GM23338 (cell line): ENCODE measurements at regions not wholly inside any gene's neighbourhood (a gene's known extent, or its start where the extent isn't known, plus 50 kb on each side); places are given as distances from the start of the nearest gene placed in this dataset.

Experiments used
- ATAC-seq: fragments of 200-7000 bp; cut with Tn5 transposase; 3 replicates; pipeline ENCODE4 v1.9.1; 2020
- DNase-seq: peaks from one replicate; pipeline ENCODE4 v3.0.0-alpha.2; 2015; ENCODE audit warnings: low spot score
- H2AFZ ChIP-seq: fragments of 200-600 bp; sonication (generic); 2 replicates; pipeline ENCODE4 v1.8.0; 2016; ENCODE audit warnings: antibody characterized with exemption, mild to moderate bottlenecking, moderate library complexity
- H3F3A ChIP-seq: fragments of 200-600 bp; sonication (generic); replicated peaks from 2 replicates; pipeline ENCODE4 v1.8.0; 2017; ENCODE audit warnings: antibody characterized with exemption, mixed run types, low read depth
- H3K27ac ChIP-seq: fragments of 200-600 bp; sonication (generic); 2 replicates; pipeline ENCODE4 v1.6.1; 2016; ENCODE audit warnings: low read depth
- H3K27me3 ChIP-seq: fragments of 200-600 bp; sonication (generic); 2 replicates; pipeline ENCODE4 v1.8.0; 2016; ENCODE audit warnings: mild to moderate bottlenecking, mixed run types, moderate library complexity; ENCODE audit not compliant: insufficient read depth
- H3K36me3 ChIP-seq: fragments of 200-600 bp; sonication (generic); 2 replicates; pipeline ENCODE4 v1.8.0; 2016; ENCODE audit warnings: mild to moderate bottlenecking; ENCODE audit not compliant: insufficient read depth
- H3K4me1 ChIP-seq: fragments of 200-600 bp; sonication (generic); 2 replicates; pipeline ENCODE4 v1.8.0; 2016; ENCODE audit warnings: mild to moderate bottlenecking, moderate library complexity; ENCODE audit not compliant: insufficient read depth
- H3K4me2 ChIP-seq: fragments of 200-600 bp; sonication (generic); 2 replicates; pipeline ENCODE4 v1.7.1; 2017; ENCODE audit warnings: mixed run types
- H3K4me3 ChIP-seq: fragments of 200-600 bp; sonication (generic); 2 replicates; pipeline ENCODE4 v1.6.1; 2016; ENCODE audit warnings: mixed run types
- H3K79me2 ChIP-seq: fragments of 200-600 bp; sonication (generic); replicated peaks from 2 replicates; pipeline ENCODE4 v1.8.0; 2017; ENCODE audit warnings: mild to moderate bottlenecking; ENCODE audit not compliant: insufficient read depth
- H3K9me2 ChIP-seq: fragments of 200-600 bp; sonication (generic); 2 replicates; pipeline ENCODE4 v1.8.0; 2017; ENCODE audit not compliant: insufficient read depth
- H4K20me1 ChIP-seq: fragments of 200-600 bp; sonication (generic); replicated peaks from 2 replicates; pipeline ENCODE4 v1.8.0; 2017; ENCODE audit warnings: mild to moderate bottlenecking; ENCODE audit not compliant: insufficient read depth
- H3K27ac Mint-ChIP-seq: 2 replicates; pipeline ENCODE4 v1.8.0; 2020; ENCODE audit warnings: inconsistent platforms, mild to moderate bottlenecking, moderate library complexity, mixed read lengths
- H3K27me3 Mint-ChIP-seq: 3 replicates; pipeline ENCODE4 v1.8.0; 2022; ENCODE audit warnings: low read depth, mild to moderate bottlenecking, moderate library complexity, mixed read lengths, inconsistent platforms; ENCODE audit not compliant: insufficient read depth, poor library complexity
- H3K36me3 Mint-ChIP-seq: 3 replicates; pipeline ENCODE4 v1.8.0; 2021; ENCODE audit warnings: low read depth, mild to moderate bottlenecking, inconsistent platforms, moderate library complexity, mixed read lengths
- H3K4me1 Mint-ChIP-seq: 3 replicates; pipeline ENCODE4 v1.8.0; 2020; ENCODE audit warnings: mild to moderate bottlenecking, inconsistent platforms, mixed read lengths
- H3K4me3 Mint-ChIP-seq: 3 replicates; pipeline ENCODE4 v1.8.0; 2021; ENCODE audit warnings: moderate library complexity, mild to moderate bottlenecking, inconsistent platforms, mixed read lengths
- H3K9me3 Mint-ChIP-seq: 3 replicates; pipeline ENCODE4 v1.8.0; 2020; ENCODE audit warnings: moderate library complexity, mild to moderate bottlenecking, inconsistent platforms, mixed read lengths
- CREB1 ChIP-seq: fragments of 250-450 bp; sonication (Bioruptor Pico); IDR thresholded peaks from 2 replicates; pipeline ENCODE4 v1.5.0; 2020; ENCODE audit warnings: low read depth, mild to moderate bottlenecking, moderate library complexity
- EZH2 ChIP-seq: fragments of 200-600 bp; sonication (generic); IDR thresholded peaks from one replicate; pipeline ENCODE4 v1.8.0; 2017; ENCODE audit warnings: antibody characterized with exemption, mild to moderate bottlenecking, low read depth; ENCODE audit not compliant: unreplicated experiment
- EZH2phosphoT487 ChIP-seq: fragments of 200-600 bp; sonication (generic); IDR thresholded peaks from one replicate; pipeline ENCODE4 v1.8.1; 2018; ENCODE audit warnings: antibody characterized with exemption; ENCODE audit not compliant: unreplicated experiment
- JUNB ChIP-seq: IDR thresholded peaks from one replicate; pipeline ENCODE4 v1.6.1; 2016; ENCODE audit warnings: antibody characterized with exemption; ENCODE audit not compliant: unreplicated experiment
- NANOG ChIP-seq: IDR thresholded peaks from 2 replicates; pipeline ENCODE4 v1.6.1; 2016; ENCODE audit warnings: antibody characterized with exemption, borderline replicate concordance
- POLR2AphosphoS5 ChIP-seq: IDR thresholded peaks from 2 replicates; pipeline ENCODE4 v1.6.1; 2016; ENCODE audit warnings: antibody characterized with exemption, low read depth
- STAT1 ChIP-seq: IDR thresholded peaks from one replicate; pipeline ENCODE4 v1.6.1; 2016; ENCODE audit warnings: antibody characterized with exemption; ENCODE audit not compliant: unreplicated experiment
- ZNF114 ChIP-seq: fragments of 250-450 bp; sonication (Bioruptor Pico); IDR thresholded peaks from 2 replicates; pipeline ENCODE4 v1.5.0; 2020; ENCODE audit warnings: mild to moderate bottlenecking, moderate library complexity
- ZNF331 ChIP-seq: fragments of 250-450 bp; sonication (Bioruptor Pico); IDR thresholded peaks from 2 replicates; pipeline ENCODE4 v1.5.0; 2020; ENCODE audit warnings: low read depth, mild to moderate bottlenecking, moderate library complexity
- TF ChIP-seq, protein P1 (sequence below): fragments of 250-450 bp; sonication (Bioruptor Pico); IDR thresholded peaks from 2 replicates; pipeline ENCODE4 v1.5.0; 2020; ENCODE audit warnings: mild to moderate bottlenecking, moderate library complexity
- TF ChIP-seq, protein P2 (sequence below), 2 experiments: fragments of 200-600 bp in 1 of 2; sonication (generic) in 1 of 2; conservative IDR thresholded peaks; 2 replicates each; pipeline versions ENCODE4 v1.5.1 to v1.6.1; 2016 to 2017; ENCODE audit warnings: antibody characterized with exemption in 2 of 2, low read depth in 2 of 2, mild to moderate bottlenecking in 2 of 2, moderate library complexity in 1 of 2
- TF ChIP-seq, protein P3 (sequence below): IDR thresholded peaks from one replicate; pipeline ENCODE4 v1.6.1; 2018; ENCODE audit warnings: antibody characterized with exemption; ENCODE audit not compliant: unreplicated experiment
- TF ChIP-seq, protein P4 (sequence below): IDR thresholded peaks from 2 replicates; pipeline ENCODE4 v1.6.1; 2016; ENCODE audit warnings: antibody characterized with exemption

DNA sequence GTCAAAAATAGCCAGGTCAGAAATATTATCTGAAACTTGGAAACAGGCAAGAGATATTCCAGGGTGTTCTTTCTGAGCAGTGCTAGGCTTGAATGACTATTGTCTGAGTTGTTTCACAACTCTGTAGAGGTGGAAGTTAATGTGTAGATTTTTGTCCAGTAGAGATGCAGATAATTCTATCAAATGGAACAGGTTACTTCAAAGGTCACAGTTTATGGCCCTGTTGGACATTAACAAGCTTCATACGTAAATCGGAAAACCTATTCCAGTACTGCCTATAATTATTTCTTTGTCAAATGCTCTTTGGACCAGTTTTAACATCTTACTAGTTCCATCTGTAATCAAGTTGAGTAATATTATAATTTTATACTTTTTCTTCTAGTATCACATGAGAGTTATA lies 1639.4 kb upstream of the TENM3 start:
- H3K4me3 Mint-ChIP-seq: no peak overlapping the region
- no peaks in the 10 kb centered on the region for H3K36me3 Mint-ChIP-seq
- no peak overlapping the region for H3K4me3 ChIP-seq
- H3K4me2 ChIP-seq: no peak overlapping the region
- TF ChIP-seq NANOG (no peak), STAT1 (no peak), CREB1 (CRISPR knock-in tag) (no peak), ZNF114 (CRISPR knock-in tag) (no peak), EZH2 (no peak), JUNB (no peak), POLR2AphosphoS5 (no peak), ZNF331 (CRISPR knock-in tag) (no peak), EZH2phosphoT487 (no peak)
- TF ChIP-seq, protein P1, sequence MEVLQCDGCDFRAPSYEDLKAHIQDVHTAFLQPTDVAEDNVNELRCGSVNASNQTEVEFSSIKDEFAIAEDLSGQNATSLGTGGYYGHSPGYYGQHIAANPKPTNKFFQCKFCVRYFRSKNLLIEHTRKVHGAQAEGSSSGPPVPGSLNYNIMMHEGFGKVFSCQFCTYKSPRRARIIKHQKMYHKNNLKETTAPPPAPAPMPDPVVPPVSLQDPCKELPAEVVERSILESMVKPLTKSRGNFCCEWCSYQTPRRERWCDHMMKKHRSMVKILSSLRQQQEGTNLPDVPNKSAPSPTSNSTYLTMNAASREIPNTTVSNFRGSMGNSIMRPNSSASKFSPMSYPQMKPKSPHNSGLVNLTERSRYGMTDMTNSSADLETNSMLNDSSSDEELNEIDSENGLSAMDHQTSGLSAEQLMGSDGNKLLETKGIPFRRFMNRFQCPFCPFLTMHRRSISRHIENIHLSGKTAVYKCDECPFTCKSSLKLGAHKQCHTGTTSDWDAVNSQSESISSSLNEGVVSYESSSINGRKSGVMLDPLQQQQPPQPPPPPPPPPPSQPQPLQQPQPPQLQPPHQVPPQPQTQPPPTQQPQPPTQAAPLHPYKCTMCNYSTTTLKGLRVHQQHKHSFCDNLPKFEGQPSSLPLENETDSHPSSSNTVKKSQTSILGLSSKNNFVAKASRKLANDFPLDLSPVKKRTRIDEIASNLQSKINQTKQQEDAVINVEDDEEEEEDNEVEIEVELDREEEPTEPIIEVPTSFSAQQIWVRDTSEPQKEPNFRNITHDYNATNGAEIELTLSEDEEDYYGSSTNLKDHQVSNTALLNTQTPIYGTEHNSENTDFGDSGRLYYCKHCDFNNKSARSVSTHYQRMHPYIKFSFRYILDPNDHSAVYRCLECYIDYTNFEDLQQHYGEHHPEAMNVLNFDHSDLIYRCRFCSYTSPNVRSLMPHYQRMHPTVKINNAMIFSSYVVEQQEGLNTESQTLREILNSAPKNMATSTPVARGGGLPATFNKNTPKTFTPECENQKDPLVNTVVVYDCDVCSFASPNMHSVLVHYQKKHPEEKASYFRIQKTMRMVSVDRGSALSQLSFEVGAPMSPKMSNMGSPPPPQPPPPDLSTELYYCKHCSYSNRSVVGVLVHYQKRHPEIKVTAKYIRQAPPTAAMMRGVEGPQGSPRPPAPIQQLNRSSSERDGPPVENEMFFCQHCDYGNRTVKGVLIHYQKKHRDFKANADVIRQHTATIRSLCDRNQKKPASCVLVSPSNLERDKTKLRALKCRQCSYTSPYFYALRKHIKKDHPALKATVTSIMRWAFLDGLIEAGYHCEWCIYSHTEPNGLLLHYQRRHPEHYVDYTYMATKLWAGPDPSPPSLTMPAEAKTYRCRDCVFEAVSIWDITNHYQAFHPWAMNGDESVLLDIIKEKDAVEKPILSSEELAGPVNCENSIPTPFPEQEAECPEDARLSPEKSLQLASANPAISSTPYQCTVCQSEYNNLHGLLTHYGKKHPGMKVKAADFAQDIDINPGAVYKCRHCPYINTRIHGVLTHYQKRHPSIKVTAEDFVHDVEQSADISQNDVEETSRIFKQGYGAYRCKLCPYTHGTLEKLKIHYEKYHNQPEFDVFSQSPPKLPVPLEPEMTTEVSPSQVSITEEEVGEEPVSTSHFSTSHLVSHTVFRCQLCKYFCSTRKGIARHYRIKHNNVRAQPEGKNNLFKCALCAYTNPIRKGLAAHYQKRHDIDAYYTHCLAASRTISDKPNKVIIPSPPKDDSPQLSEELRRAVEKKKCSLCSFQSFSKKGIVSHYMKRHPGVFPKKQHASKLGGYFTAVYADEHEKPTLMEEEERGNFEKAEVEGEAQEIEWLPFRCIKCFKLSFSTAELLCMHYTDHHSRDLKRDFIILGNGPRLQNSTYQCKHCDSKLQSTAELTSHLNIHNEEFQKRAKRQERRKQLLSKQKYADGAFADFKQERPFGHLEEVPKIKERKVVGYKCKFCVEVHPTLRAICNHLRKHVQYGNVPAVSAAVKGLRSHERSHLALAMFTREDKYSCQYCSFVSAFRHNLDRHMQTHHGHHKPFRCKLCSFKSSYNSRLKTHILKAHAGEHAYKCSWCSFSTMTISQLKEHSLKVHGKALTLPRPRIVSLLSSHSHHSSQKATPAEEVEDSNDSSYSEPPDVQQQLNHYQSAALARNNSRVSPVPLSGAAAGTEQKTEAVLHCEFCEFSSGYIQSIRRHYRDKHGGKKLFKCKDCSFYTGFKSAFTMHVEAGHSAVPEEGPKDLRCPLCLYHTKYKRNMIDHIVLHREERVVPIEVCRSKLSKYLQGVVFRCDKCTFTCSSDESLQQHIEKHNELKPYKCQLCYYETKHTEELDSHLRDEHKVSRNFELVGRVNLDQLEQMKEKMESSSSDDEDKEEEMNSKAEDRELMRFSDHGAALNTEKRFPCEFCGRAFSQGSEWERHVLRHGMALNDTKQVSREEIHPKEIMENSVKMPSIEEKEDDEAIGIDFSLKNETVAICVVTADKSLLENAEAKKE (CRISPR knock-in tag): no peak
- TF ChIP-seq, protein P2, sequence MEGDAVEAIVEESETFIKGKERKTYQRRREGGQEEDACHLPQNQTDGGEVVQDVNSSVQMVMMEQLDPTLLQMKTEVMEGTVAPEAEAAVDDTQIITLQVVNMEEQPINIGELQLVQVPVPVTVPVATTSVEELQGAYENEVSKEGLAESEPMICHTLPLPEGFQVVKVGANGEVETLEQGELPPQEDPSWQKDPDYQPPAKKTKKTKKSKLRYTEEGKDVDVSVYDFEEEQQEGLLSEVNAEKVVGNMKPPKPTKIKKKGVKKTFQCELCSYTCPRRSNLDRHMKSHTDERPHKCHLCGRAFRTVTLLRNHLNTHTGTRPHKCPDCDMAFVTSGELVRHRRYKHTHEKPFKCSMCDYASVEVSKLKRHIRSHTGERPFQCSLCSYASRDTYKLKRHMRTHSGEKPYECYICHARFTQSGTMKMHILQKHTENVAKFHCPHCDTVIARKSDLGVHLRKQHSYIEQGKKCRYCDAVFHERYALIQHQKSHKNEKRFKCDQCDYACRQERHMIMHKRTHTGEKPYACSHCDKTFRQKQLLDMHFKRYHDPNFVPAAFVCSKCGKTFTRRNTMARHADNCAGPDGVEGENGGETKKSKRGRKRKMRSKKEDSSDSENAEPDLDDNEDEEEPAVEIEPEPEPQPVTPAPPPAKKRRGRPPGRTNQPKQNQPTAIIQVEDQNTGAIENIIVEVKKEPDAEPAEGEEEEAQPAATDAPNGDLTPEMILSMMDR (conservative IDR thresholded peaks at IDR 0.05; ENCODE audit: low read depth in 2 of 2): no peak
- TF ChIP-seq, protein P3, sequence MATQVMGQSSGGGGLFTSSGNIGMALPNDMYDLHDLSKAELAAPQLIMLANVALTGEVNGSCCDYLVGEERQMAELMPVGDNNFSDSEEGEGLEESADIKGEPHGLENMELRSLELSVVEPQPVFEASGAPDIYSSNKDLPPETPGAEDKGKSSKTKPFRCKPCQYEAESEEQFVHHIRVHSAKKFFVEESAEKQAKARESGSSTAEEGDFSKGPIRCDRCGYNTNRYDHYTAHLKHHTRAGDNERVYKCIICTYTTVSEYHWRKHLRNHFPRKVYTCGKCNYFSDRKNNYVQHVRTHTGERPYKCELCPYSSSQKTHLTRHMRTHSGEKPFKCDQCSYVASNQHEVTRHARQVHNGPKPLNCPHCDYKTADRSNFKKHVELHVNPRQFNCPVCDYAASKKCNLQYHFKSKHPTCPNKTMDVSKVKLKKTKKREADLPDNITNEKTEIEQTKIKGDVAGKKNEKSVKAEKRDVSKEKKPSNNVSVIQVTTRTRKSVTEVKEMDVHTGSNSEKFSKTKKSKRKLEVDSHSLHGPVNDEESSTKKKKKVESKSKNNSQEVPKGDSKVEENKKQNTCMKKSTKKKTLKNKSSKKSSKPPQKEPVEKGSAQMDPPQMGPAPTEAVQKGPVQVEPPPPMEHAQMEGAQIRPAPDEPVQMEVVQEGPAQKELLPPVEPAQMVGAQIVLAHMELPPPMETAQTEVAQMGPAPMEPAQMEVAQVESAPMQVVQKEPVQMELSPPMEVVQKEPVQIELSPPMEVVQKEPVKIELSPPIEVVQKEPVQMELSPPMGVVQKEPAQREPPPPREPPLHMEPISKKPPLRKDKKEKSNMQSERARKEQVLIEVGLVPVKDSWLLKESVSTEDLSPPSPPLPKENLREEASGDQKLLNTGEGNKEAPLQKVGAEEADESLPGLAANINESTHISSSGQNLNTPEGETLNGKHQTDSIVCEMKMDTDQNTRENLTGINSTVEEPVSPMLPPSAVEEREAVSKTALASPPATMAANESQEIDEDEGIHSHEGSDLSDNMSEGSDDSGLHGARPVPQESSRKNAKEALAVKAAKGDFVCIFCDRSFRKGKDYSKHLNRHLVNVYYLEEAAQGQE: no peak
- TF ChIP-seq, protein P4, sequence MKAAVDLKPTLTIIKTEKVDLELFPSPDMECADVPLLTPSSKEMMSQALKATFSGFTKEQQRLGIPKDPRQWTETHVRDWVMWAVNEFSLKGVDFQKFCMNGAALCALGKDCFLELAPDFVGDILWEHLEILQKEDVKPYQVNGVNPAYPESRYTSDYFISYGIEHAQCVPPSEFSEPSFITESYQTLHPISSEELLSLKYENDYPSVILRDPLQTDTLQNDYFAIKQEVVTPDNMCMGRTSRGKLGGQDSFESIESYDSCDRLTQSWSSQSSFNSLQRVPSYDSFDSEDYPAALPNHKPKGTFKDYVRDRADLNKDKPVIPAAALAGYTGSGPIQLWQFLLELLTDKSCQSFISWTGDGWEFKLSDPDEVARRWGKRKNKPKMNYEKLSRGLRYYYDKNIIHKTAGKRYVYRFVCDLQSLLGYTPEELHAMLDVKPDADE: no peak
- H3K9me3 Mint-ChIP-seq: no peaks in the 10 kb centered on the region
- H3K27me3 Mint-ChIP-seq: peaks cover 3% of the 10 kb centered on the region
- H3K4me1 ChIP-seq: no peaks in the 10 kb centered on the region
- no peaks in the 10 kb centered on the region for H3K36me3 ChIP-seq
- DNase-seq (no peak), ATAC-seq (no peak)
- H3K27me3 ChIP-seq: no peaks in the 10 kb centered on the region
- no peak overlapping the region for H3K27ac ChIP-seq
- H3K79me2 ChIP-seq: no peaks in the 10 kb centered on the region
- no peaks in the 10 kb centered on the region for H3K4me1 Mint-ChIP-seq
- H4K20me1 ChIP-seq: no peaks in the 10 kb centered on the region
- H2AFZ ChIP-seq: no peak overlapping the region
- no peaks in the 10 kb centered on the region for H3K9me2 ChIP-seq
- H3K27ac Mint-ChIP-seq: no peak overlapping the region
- no peaks in the 10 kb centered on the region for H3F3A ChIP-seq
